ENCODE measurements at regions not wholly inside any gene's neighbourhood (a gene's known extent, or its start where the extent isn't known, plus 50 kb on each side); places are given as distances from the start of the nearest gene placed in this dataset.

GRCh38 chr13:79995334-79995733, 345.6 kb downstream of the SPRY2 start:
- no peaks in the 10 kb centered on the region for H3K27me3 ChIP-seq (ENCODE audit: insufficient read depth, low read length)
- no peak overlapping the region for H3K4me2 ChIP-seq (ENCODE audit: insufficient read depth, low read length)
- H3K4me1 ChIP-seq (ENCODE audit: insufficient read depth, low read length) = peaks cover 8% of the 10 kb centered on the region
- no peak overlapping the region for H3K4me3 ChIP-seq (ENCODE audit: insufficient read depth, low read length)
- H4K20me1 ChIP-seq (ENCODE audit: insufficient read depth, low read length) = no peaks in the 10 kb centered on the region
- no peaks in the 10 kb centered on the region for H3K36me3 ChIP-seq (ENCODE audit: insufficient read depth, low read length)
- DNase-seq (ENCODE audit: insufficient read length, low spot score, missing footprints) = peak; percentile 13
- no peaks in the 10 kb centered on the region for H3K79me2 ChIP-seq (ENCODE audit: insufficient read depth, low read length)
- no peaks in the 10 kb centered on the region for H3K9me3 ChIP-seq (ENCODE audit: low read depth, low read length)
- peak overlapping the region; percentile 38 for H3K27ac ChIP-seq (ENCODE audit: low read depth, low read length)
- no peak overlapping the region for H2AFZ ChIP-seq (ENCODE audit: low read length)
- TF ChIP-seq CTCF (IDR thresholded peaks at IDR 0.05; ENCODE audit: extremely low read depth, low read depth, low read length) = no peak

- Histone ChIP-seq H4K20me1 (ENCODE audit: insufficient read depth, low read length) (no peaks in the 10 kb centered on the region), H3K4me3 (ENCODE audit: insufficient read depth, low read length) (no peak overlapping the region), H3K36me3 (ENCODE audit: insufficient read depth, low read length) (no peaks in the 10 kb centered on the region), H3K4me2 (ENCODE audit: insufficient read depth, low read length) (no peak overlapping the region), H3K27me3 (ENCODE audit: insufficient read depth, low read length) (no peaks in the 10 kb centered on the region), H2AFZ (ENCODE audit: low read length) (no peak overlapping the region), H3K27ac (ENCODE audit: low read depth, low read length) (no peak overlapping the region), H3K9me3 (ENCODE audit: low read depth, low read length) (no peaks in the 10 kb centered on the region), H3K4me1 (ENCODE audit: insufficient read depth, low read length) (peaks cover 22% of the 10 kb centered on the region), H3K79me2 (ENCODE audit: insufficient read depth, low read length) (no peaks in the 10 kb centered on the region)
- no peak for DNase-seq (ENCODE audit: insufficient read length, low spot score, missing footprints)
- TF ChIP-seq CTCF (IDR thresholded peaks at IDR 0.05; ENCODE audit: extremely low read depth, low read depth, low read length) = no peak
These were observed 348.8 kb downstream of the SPRY2 start for GRCh38 chr13:79992111-79992510.

- Histone ChIP-seq H3K9me3 (ENCODE audit: low read depth, low read length) (no peaks in the 10 kb centered on the region), H3K27me3 (ENCODE audit: insufficient read depth, low read length) (no peaks in the 10 kb centered on the region), H3K4me1 (ENCODE audit: insufficient read depth, low read length) (peaks cover 20% of the 10 kb centered on the region), H3K36me3 (ENCODE audit: insufficient read depth, low read length) (no peaks in the 10 kb centered on the region), H4K20me1 (ENCODE audit: insufficient read depth, low read length) (no peaks in the 10 kb centered on the region), H3K4me2 (ENCODE audit: insufficient read depth, low read length) (no peak overlapping the region), H3K79me2 (ENCODE audit: insufficient read depth, low read length) (no peaks in the 10 kb centered on the region), H3K4me3 (ENCODE audit: insufficient read depth, low read length) (no peak overlapping the region), H3K27ac (ENCODE audit: low read depth, low read length) (no peak overlapping the region), H2AFZ (ENCODE audit: low read length) (peak overlapping the region; percentile 59)
- TF ChIP-seq CTCF (IDR thresholded peaks at IDR 0.05; ENCODE audit: extremely low read depth, low read depth, low read length) = no peak
- no peak for DNase-seq (ENCODE audit: insufficient read length, low spot score, missing footprints)
These were observed 350.9 kb downstream of the SPRY2 start for GRCh38 chr13:79990048-79990447.

GRCh38 chr13:79989217-79989661, 351.7 kb downstream of the SPRY2 start:
- H3K4me2 ChIP-seq (ENCODE audit: insufficient read depth, low read length) = no peak overlapping the region
- H3K27me3 ChIP-seq (ENCODE audit: insufficient read depth, low read length) = no peaks in the 10 kb centered on the region
- H3K4me3 ChIP-seq (ENCODE audit: insufficient read depth, low read length) = no peak overlapping the region
- no peaks in the 10 kb centered on the region for H3K9me3 ChIP-seq (ENCODE audit: low read depth, low read length)
- H3K27ac ChIP-seq (ENCODE audit: low read depth, low read length) = peak overlapping the region; percentile 34
- peaks cover 17% of the 10 kb centered on the region for H3K4me1 ChIP-seq (ENCODE audit: insufficient read depth, low read length)
- TF ChIP-seq CTCF (IDR thresholded peaks at IDR 0.05; ENCODE audit: extremely low read depth, low read depth, low read length) = no peak
- no peak for DNase-seq (ENCODE audit: insufficient read length, low spot score, missing footprints)
- H4K20me1 ChIP-seq (ENCODE audit: insufficient read depth, low read length) = no peaks in the 10 kb centered on the region
- no peaks in the 10 kb centered on the region for H3K79me2 ChIP-seq (ENCODE audit: insufficient read depth, low read length)
- no peaks in the 10 kb centered on the region for H3K36me3 ChIP-seq (ENCODE audit: insufficient read depth, low read length)
- no peak overlapping the region for H2AFZ ChIP-seq (ENCODE audit: low read length)
